ENCODE measurements at regions not wholly inside any gene's neighbourhood (a gene's known extent, or its start where the extent isn't known, plus 50 kb on each side); places are given as distances from the start of the nearest gene placed in this dataset.

DNA sequence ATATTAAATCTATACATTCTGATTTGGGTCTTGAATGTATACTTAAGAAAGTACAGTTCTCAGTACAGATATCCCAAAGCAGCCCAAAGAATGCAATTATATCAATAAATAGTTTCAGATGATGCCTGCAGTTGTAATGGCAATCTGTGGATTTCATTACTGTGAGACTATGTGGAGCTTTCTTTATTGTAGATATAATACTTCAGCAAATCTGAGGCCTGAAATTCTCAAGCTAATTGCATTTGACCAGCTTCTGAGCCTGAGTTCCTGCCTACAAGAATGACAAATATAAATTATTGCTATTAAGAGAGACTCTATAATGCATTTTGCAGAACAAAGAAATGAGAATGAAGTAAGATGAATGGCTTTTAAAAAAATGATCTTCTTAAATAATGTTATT lies 320.3 kb downstream of the DKK2 start:
- H3K9me3 ChIP-seq (ENCODE audit: control insufficient read depth, low read depth, low read length): no peaks in the 10 kb centered on the region
- H3K4me1 Mint-ChIP-seq: no peaks in the 10 kb centered on the region
- no peak overlapping the region for H3K14ac ChIP-seq (ENCODE audit: insufficient read depth, low read length)
- H2BK20ac ChIP-seq (ENCODE audit: low read depth, low read length, poor library complexity, severe bottlenecking): no peak overlapping the region
- no peaks in the 10 kb centered on the region for H3K4me1 ChIP-seq (ENCODE audit: insufficient read depth, low read length)
- no peak overlapping the region for H3T11ph ChIP-seq (ENCODE audit: low read length)
- no peak overlapping the region for H3K23ac ChIP-seq (ENCODE audit: insufficient read length, low read depth, low read length)
- no peak overlapping the region for H4K5ac ChIP-seq (ENCODE audit: insufficient read length, low read depth, low read length)
- no peak overlapping the region for H3K56ac ChIP-seq (ENCODE audit: insufficient read length, low read depth, low read length)
- no peak overlapping the region for H2AK5ac ChIP-seq (ENCODE audit: insufficient read length, low read length)
- no peaks in the 10 kb centered on the region for H3K27me3 Mint-ChIP-seq (ENCODE audit: low read depth)
- no peak overlapping the region for H3K4me3 Mint-ChIP-seq
- H2BK15ac ChIP-seq (ENCODE audit: low read depth, low read length): no peak overlapping the region
- no peak overlapping the region for H2BK5ac ChIP-seq (ENCODE audit: insufficient read length, low read length)
- H3K18ac ChIP-seq (ENCODE audit: insufficient read length, low read depth, low read length): no peak overlapping the region
- no peak for DNase-seq
- no peaks in the 10 kb centered on the region for H3K79me2 ChIP-seq (ENCODE audit: insufficient read depth, low read length)
- no peak overlapping the region for H3K9ac ChIP-seq (ENCODE audit: extremely low read depth, insufficient read length, low read length)
- H3K27me3 ChIP-seq (ENCODE audit: insufficient read depth, low read length): no peaks in the 10 kb centered on the region
- H3K79me1 ChIP-seq (ENCODE audit: insufficient read depth, low read depth, low read length, poor library complexity, severe bottlenecking): no peaks in the 10 kb centered on the region
- H3K27ac Mint-ChIP-seq: no peak overlapping the region
- H3K4ac ChIP-seq (ENCODE audit: low read depth, low read length): no peak overlapping the region
- H3K9me3 Mint-ChIP-seq: peaks cover 0 to 2% of the 10 kb centered on the region in 2 experiments; a peak in 2 of 5 replicates
- TF ChIP-seq, protein P1, sequence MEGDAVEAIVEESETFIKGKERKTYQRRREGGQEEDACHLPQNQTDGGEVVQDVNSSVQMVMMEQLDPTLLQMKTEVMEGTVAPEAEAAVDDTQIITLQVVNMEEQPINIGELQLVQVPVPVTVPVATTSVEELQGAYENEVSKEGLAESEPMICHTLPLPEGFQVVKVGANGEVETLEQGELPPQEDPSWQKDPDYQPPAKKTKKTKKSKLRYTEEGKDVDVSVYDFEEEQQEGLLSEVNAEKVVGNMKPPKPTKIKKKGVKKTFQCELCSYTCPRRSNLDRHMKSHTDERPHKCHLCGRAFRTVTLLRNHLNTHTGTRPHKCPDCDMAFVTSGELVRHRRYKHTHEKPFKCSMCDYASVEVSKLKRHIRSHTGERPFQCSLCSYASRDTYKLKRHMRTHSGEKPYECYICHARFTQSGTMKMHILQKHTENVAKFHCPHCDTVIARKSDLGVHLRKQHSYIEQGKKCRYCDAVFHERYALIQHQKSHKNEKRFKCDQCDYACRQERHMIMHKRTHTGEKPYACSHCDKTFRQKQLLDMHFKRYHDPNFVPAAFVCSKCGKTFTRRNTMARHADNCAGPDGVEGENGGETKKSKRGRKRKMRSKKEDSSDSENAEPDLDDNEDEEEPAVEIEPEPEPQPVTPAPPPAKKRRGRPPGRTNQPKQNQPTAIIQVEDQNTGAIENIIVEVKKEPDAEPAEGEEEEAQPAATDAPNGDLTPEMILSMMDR (conservative IDR thresholded peaks at IDR 0.05): no peak
- no peak overlapping the region for H2BK12ac ChIP-seq (ENCODE audit: insufficient read length, low read depth, low read length)
- no peak overlapping the region for H2BK120ac ChIP-seq (ENCODE audit: low read depth, low read length, poor library complexity, severe bottlenecking)
- H4K8ac ChIP-seq (replicated peaks; ENCODE audit: insufficient read length, low read depth, low read length): no peak overlapping the region
- H4K20me1 ChIP-seq (ENCODE audit: control insufficient read depth, insufficient read depth, insufficient read length): no peaks in the 10 kb centered on the region
- H2AFZ ChIP-seq (ENCODE audit: low read length): no peak overlapping the region
- no peaks in the 10 kb centered on the region for H3K36me3 Mint-ChIP-seq (ENCODE audit: insufficient read depth in 1 of 3, low read depth in 3 of 3)
- H3K23me2 ChIP-seq (ENCODE audit: insufficient read length, low read depth, low read length, poor library complexity, severe bottlenecking): no peaks in the 10 kb centered on the region
- H3K4me2 ChIP-seq (ENCODE audit: insufficient read depth, insufficient read length, low read length): no peak overlapping the region
- H4K91ac ChIP-seq (ENCODE audit: insufficient read length, low read depth, low read length): no peak overlapping the region
- no peak overlapping the region for H3K27ac ChIP-seq (ENCODE audit: insufficient read length, low read depth, low read length)

Measured in H9 (cell line).